ENCODE measurements at regions not wholly inside any gene's neighbourhood (a gene's known extent, or its start where the extent isn't known, plus 50 kb on each side); places are given as distances from the start of the nearest gene placed in this dataset.

GRCh38 chr1:38241594-38242334, 195.2 kb upstream of the POU3F1 start:
- no peak for TF ChIP-seq POLR2A (IDR thresholded peaks at IDR 0.05)
- TF ChIP-seq CTCF (IDR thresholded peaks at IDR 0.05) = no peak
